ENCODE measurements at regions not wholly inside any gene's neighbourhood (a gene's known extent, or its start where the extent isn't known, plus 50 kb on each side); places are given as distances from the start of the nearest gene placed in this dataset.

- DNase-seq: no peak
- Histone ChIP-seq H3K27me3 (no peaks in the 10 kb centered on the region), H3K4me3 (no peak overlapping the region), H3K4me1 (no peaks in the 10 kb centered on the region), H3K9me3 (peaks cover 0 to 4% (median 0%) of the 10 kb centered on the region in 4 donors), H3K36me3 (no peaks in the 10 kb centered on the region), H3K27ac (no peak overlapping the region)
- TF ChIP-seq POLR2AphosphoS5 (IDR thresholded peaks at IDR 0.05) (no peak), POLR2A (IDR thresholded peaks at IDR 0.05) (no peak), EP300 (IDR thresholded peaks at IDR 0.05) (no peak), CTCF (IDR thresholded peaks at IDR 0.05) (no peak)
- WGBS, 5 donors: 62 to 74% (median 67%) methylated on average over 6 of the region's 6 CpGs
- intact Hi-C loops (cut with DNase I; ENCODE audit: low total_unique reads): no loop called here
Measured at GRCh38 chr2:6423944-6424343, 441.8 kb downstream of the CMPK2 start.

DNA sequence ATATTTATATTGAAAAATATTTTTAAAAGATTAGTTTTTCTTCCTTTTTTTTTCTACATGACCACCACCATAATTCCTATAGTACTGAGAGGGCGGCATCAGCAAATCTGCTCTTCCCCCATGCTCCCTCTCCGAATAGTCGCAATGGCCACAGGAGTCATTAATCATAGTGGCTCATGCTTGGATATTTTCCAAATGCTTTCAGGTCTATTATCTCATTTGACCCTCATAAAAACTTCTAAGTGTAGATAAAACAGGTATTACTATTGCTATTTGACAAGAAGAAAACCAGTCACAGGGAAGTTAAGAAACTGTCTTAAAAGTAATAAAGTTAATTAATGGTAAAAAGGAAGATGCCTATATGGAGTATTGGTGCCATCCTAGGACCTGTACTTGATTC is 440.7 kb downstream of the CMPK2 start:
- WGBS, 5 donors: 50 to 84% (median 74%) methylated on average over 3 of the region's 3 CpGs
- Histone ChIP-seq H3K27me3 (no peaks in the 10 kb centered on the region), H3K4me1 (no peaks in the 10 kb centered on the region), H3K36me3 (no peaks in the 10 kb centered on the region), H3K9me3 (peaks cover 0 to 4% (median 0%) of the 10 kb centered on the region in 4 donors), H3K27ac (no peak overlapping the region), H3K4me3 (no peak overlapping the region)
- no peak for TF ChIP-seq POLR2AphosphoS5 (IDR thresholded peaks at IDR 0.05)
- no peak for TF ChIP-seq CTCF (IDR thresholded peaks at IDR 0.05)
- TF ChIP-seq POLR2A (IDR thresholded peaks at IDR 0.05): no peak
- no peak for TF ChIP-seq EP300 (IDR thresholded peaks at IDR 0.05)
- DNase-seq: no peak
- intact Hi-C loops (cut with DNase I; ENCODE audit: low total_unique reads): no loop called here

DNA sequence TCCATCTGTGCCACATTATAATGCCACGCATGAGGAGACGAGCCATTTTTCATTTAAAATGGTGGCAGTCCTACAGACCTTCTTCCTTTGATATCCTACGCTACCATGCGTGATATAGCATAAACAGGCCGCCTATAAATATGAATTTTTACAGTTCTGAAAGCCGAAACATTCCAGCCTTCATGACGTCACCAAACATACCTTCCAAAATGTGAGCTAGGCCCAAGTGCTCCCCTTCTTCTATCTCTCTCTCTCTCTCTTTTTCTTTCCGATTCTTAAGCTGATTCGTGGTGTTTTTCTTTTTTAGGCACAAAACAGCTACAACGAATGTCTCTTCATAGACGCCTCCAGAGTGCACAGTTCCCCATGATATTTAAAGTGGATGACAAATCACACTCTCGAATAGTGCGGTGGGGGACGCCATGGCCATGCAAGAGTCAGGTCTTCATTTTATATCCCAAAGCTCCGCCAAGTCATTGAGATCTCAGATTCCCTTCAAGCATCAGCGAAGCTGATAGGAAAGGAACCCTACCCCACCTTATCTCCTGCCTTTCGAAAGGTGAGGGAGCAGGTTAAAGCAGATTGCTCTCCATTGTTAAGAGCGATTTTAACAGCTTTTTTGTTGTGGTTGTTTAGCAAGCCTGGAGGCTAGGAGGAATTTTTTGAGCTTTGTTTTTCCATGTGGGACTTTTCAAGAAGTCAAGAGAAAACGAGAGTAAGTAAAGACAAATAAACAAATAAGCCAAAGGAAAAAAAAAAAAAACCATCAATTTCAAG is 436.3 kb downstream of the CMPK2 start:
- no peak for DNase-seq
- peaks cover 0 to 4% (median 0%) of the 10 kb centered on the region in 4 donors for H3K9me3 ChIP-seq
- no peaks in the 10 kb centered on the region for H3K4me1 ChIP-seq
- H3K36me3 ChIP-seq: no peaks in the 10 kb centered on the region
- 78 to 80% (median 79%) methylated on average over 19 of the region's 19 CpGs for WGBS, 5 donors
- no peaks in the 10 kb centered on the region for H3K27me3 ChIP-seq
- H3K27ac ChIP-seq: no peak overlapping the region
- no peak overlapping the region for H3K4me3 ChIP-seq
- TF ChIP-seq POLR2A (IDR thresholded peaks at IDR 0.05): no peak
- no peak for TF ChIP-seq POLR2AphosphoS5 (IDR thresholded peaks at IDR 0.05)
- intact Hi-C loops (cut with DNase I; ENCODE audit: low total_unique reads): no loop called here

GRCh38 chr2:6434438-6434837 is 431.3 kb downstream of the CMPK2 start:
- WGBS, 5 donors: 74 to 92% (median 83%) methylated on average over 6 of the region's 6 CpGs

More at GRCh38 chr2:6434438-6434837, 431.3 kb downstream of the CMPK2 start:
- H3K27ac ChIP-seq: no peak overlapping the region
- no peaks in the 10 kb centered on the region for H3K36me3 ChIP-seq
- H3K4me1 ChIP-seq: no peaks in the 10 kb centered on the region
- no peak overlapping the region for H3K4me3 ChIP-seq
- no peak for TF ChIP-seq EP300 (IDR thresholded peaks at IDR 0.05)
- TF ChIP-seq CTCF (IDR thresholded peaks at IDR 0.05): no peak
- H3K27me3 ChIP-seq: no peaks in the 10 kb centered on the region
- intact Hi-C loops (cut with DNase I; ENCODE audit: low total_unique reads): no loop called here
- no peaks in the 10 kb centered on the region for H3K9me3 ChIP-seq
- no peak for DNase-seq
